GM12865 (cell line): ENCODE measurements at regions not wholly inside any gene's neighbourhood (a gene's known extent, or its start where the extent isn't known, plus 50 kb on each side); places are given as distances from the start of the nearest gene placed in this dataset.
"Not testable (repeated sequence)": the region's sequence is repeated elsewhere in the genome, so short reads cannot be mapped to it uniquely, and the experiment has no call there.

Experiments
- DNase-seq: peaks from one replicate; pipeline ENCODE4 v3.0.0; 2010; ENCODE audit warnings: low read depth
- H3K4me3 ChIP-seq: 2 replicates; pipeline ENCODE4 v1.5.1; 2011; ENCODE audit warnings: mild to moderate bottlenecking, low read depth, low read length, control low read depth
- TF ChIP-seq, protein P1 (sequence below): IDR thresholded peaks from 2 replicates; pipeline ENCODE4 v1.5.1; 2011; ENCODE audit warnings: low read length, control low read depth, low read depth, inconsistent platforms; ENCODE audit not compliant: insufficient read depth; ENCODE audit errors: missing control alignments

DNA sequence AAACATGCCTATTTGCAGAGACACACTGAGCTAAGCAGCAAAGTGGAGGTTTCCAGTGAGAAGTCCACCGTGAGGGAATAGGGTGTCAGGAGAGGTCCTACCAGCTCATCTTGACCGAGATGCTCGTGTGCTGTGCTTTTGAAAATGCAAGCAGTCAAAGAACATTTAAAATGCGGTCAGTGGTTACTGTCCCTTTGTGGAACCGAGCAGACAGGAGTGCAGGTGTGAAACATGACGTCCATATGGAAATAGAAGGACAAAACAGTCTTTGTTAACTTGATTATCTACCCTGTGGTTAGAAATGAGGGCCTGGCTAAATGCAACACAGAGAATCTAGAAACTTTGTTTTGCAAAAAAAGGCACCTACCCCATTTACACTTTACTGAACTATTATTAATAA is 473.3 kb downstream of the SPATA31A6 start:
- not testable (repeated sequence) for H3K4me3 ChIP-seq, DNase-seq

DNA sequence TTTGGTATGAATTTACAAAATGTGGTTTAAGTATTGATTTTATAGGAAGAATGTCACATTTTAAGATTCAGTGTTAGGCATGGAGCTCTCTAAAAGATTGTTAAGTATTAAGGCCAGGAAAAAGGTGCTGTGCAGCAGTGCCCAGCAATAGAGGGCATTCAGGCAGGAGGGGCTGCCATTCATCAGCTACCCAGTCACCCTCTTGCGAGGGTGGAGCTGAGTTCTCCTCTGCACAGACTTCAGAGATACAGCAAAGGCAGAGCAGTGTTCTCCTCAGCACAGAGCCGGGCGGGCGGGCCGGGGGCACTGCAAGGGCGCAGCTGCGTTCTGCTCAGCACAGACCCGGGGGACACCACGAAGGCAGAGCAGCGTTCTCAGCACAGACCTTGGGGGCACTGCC is 474.0 kb downstream of the SPATA31A6 start:
- H3K4me3 ChIP-seq, DNase-seq: not testable (repeated sequence)

DNA sequence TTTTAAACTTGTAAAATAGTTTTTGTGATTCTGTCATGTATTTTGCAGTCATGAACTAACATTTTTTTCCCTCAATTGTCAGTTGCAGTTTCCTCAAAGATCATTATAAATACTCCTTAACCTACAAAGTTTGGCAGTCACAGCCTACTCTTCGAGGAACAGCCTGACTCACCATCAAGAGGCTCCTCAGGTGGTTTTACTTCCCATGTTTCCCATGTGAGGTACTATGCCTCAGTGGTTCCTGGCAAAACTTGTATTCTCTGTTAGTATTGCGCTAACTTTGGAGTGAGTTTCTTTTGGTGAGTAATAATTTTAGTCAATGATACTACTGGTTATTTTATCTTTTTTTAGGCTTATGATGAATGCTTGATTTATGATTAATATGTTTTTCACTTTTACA is 513.7 kb downstream of the SPATA31A6 start:
- DNase-seq, result not testable (repeated sequence)

DNA sequence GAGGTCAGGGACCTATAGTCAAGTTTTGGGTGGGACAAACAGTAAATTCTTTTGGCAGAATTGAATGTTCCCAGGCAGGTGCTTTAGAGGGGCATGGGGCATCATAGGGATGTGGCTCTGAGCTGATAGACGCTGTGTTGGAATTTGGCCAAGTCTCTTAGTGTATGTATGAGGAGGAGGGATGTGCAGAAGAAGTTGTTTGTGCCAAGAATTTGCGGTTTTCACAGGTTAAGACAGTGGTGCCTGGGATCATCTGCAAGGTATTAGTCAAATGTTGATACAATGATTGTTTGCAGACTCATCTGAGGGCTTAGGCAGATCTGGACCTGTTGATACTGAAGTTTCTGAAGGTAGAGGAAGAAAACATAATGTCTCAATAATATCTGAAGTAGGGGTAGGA is 519.4 kb downstream of the SPATA31A6 start:
- not testable (repeated sequence) for DNase-seq, H3K4me3 ChIP-seq

More for the DNA sequence above, 513.7 kb downstream of the SPATA31A6 start:
- H3K4me3 ChIP-seq, result not testable (repeated sequence)

DNA sequence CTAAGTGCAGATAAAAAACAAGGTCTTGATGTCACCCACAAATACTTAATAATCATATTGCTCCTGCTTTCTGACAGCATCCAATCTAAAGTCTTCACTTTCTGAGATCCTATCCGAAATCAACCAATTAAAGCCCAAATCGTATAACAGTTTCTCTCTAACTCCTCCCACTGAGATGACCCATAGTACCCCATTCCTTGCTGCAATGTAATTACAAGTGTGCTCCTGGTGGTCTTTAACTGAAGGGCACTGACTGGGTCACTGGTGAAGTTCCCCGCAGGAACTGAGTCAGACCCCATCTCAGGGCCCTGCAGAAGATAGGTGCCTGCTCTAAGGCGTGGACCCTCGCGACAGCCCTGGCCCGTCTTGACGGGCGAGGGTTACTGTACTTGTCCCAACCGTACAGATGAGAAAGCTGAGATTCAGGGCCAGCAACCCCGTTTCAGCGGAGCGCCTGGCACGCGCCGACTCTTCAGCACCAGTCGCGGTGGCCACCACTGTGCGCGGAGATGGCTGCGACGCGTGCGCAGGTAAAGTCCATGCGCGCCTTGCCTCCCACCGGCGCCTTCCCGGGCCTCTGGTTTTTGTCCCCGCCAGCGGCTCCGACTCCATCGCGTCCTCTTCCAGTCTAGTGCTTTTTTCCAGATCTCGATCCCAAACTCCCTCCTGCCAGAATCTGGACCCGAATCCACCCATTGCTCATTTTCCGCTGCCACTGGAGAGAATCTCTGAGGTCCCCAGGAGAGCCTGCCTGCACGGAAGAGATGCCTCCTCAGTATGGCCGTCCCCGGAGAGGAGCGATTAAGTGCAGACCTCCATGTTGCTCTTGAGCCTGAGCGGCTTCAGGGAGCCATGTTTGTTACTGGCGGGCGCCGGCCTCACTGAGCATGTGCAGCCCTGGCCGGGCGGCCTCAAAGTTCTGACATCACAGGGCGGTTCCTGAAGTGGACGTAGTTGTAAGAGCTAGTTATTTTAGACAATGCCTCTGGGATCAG is 541.7 kb downstream of the SPATA31A6 start:
- H3K4me3 ChIP-seq, result peak overlapping the region; percentile 52
- DNase-seq, result peak; percentile 44

DNA sequence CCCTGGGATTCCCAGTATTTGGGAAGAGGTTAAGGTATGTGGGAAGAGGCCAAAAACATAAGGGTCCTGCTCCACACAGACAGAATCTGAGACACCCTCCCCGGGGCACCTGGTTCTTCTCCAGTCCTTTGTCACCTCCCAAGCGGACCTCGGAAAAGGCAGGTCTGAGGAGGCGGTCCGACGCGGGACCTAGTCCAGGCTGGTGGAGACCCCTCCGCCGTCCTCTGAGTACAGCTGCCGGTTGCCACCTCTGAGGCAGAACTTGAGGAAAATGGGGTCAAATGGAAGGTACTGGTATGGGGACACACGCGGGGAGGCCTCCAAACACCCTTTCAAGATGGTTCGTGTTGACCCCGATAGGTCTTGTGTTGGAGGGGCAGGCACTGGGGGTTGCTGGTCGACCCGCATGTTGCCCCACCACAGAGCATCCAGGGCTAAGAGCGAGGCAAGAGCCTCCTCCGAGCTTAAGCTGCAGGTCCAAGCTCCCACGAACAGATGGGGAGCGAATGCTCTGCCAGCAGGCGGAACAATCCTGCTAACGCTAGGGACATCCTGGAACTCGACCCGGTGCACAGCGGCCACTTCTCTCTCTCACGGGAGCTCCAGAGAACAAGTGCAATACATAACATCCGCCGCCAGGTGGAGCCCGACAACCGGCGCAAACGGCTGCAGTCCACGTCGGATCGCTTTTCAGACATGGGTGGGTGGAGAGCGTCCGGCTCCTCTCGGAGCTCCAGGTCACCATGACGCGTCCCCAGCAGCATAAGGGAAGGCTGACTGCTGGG is 559.8 kb downstream of the SPATA31A6 start:
- TF ChIP-seq, protein P1, sequence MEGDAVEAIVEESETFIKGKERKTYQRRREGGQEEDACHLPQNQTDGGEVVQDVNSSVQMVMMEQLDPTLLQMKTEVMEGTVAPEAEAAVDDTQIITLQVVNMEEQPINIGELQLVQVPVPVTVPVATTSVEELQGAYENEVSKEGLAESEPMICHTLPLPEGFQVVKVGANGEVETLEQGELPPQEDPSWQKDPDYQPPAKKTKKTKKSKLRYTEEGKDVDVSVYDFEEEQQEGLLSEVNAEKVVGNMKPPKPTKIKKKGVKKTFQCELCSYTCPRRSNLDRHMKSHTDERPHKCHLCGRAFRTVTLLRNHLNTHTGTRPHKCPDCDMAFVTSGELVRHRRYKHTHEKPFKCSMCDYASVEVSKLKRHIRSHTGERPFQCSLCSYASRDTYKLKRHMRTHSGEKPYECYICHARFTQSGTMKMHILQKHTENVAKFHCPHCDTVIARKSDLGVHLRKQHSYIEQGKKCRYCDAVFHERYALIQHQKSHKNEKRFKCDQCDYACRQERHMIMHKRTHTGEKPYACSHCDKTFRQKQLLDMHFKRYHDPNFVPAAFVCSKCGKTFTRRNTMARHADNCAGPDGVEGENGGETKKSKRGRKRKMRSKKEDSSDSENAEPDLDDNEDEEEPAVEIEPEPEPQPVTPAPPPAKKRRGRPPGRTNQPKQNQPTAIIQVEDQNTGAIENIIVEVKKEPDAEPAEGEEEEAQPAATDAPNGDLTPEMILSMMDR, result peak; percentile 72
- peak; percentile 76 for DNase-seq
- H3K4me3 ChIP-seq, result not testable (repeated sequence)

DNA sequence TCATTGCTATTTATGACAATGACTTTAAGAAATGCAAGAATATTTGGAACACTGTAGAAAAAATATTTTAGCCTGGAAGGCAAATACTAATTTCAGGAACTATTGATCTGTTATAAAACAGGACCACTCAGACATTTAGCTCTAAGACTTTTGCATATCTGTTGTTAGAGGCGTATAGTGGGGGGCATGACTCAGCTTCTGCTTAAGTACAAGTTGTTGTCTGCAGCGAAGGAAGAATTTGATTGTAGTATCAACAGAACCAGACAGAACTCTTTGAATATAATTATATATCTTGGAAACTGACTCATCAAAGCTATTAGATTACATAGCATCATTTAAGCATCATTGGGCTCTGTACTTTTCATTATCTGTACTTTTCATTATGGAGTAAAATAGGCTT is 573.8 kb downstream of the SPATA31A6 start:
- not testable (repeated sequence) for DNase-seq, H3K4me3 ChIP-seq

DNA sequence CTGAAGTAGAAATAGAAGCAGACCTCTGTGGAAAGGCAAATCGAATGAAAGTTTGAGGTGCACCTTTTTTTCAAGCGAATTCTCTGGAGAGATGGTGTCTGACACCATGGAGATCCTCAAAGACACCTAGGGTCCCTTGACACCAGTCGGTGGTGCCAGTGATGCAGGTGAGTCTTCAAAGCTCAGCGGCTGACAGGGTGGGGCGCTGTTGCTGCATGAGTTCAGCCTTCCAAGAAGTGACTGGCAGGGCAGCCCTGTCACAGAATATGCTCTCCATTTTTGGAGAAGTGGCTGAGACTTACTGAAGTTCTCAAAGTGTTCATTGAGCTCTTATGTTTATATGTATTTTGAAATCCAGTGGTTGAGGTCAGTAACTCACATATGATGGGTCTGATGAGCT is 575.9 kb downstream of the SPATA31A6 start:
- DNase-seq, H3K4me3 ChIP-seq: not testable (repeated sequence)

DNA sequence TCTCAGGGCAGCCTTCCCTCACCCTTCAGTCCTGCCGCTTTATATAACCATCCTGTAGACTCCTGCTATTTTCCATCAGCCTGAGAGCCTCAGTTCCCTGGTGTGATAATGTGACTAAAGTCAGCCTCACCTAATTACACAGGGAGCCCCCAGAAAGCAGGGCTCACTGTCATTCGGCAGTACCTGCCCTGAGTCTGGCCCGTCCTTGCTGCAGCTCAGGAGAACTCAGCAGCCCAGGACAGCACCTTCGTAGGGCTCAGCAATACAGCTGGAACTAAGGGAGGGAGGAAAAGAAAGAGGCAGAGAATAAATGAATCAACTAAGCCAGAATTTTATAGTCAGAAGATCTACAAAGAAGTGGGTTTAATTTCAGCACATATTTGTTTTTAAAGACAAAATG is 598.7 kb downstream of the SPATA31A6 start:
- DNase-seq, result not testable (repeated sequence)

DNA sequence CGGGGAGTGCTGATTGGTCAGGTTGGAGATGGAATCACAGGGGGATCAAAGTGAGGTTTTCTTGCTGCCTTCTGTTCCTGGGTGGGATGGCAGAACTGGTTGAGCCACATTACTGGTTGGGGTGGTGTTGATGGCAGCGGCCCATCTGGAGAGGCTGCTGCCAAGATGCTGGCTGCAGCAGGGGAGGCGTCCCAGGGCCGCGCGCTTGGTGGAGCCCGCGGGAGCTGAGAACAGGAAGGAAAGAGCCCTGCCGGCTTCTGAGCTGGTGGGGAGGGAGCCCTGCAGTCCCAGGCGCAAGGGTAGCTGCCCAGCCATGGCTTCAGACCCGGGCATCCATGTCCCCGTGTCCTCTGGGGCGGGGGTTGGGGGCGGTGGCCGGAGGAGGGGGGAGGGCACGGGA is 609.3 kb downstream of the SPATA31A6 start:
- H3K4me3 ChIP-seq, DNase-seq: not testable (repeated sequence)

More for the DNA sequence above, 598.7 kb downstream of the SPATA31A6 start:
- not testable (repeated sequence) for H3K4me3 ChIP-seq

DNA sequence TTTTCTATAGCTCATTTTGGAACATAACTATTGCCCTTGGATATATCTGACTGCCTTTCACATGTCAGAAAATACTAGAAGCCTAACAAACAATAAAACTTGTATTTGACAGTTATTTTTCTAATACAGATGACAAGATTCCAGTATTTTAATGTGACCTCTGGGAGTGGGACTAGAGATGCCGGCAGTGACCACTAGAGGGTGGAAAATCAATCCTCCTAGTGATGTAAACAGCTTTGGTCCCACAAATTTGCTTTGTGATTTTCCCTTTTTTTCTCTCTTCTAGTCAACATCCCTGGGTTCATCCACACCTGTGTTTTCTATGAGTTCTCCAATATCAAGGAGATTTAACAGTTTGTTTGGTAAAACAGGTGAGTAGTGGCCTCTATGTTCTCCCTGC is 615.1 kb downstream of the SPATA31A6 start:
- DNase-seq, result not testable (repeated sequence)

DNA sequence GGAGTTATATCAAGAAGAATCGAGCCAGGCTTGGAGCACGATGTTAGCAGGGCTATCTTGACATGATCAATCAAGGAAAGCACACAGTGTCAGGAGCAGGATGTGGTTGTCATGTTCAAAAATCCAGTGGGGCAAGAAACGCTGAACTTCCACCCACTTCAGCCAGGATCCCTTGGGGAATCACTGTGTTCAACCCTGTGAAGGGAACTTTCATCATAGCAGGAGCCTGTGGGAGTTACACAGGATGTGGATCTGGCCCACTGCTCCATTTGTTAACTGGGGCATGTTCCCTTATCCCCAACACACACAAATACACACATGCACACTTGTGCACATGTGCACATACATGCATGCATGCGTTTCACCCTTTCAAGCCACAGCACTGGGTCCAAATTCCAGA is 619.3 kb downstream of the SPATA31A6 start:
- DNase-seq, H3K4me3 ChIP-seq: not testable (repeated sequence)

More for the DNA sequence above, 615.1 kb downstream of the SPATA31A6 start:
- H3K4me3 ChIP-seq, result not testable (repeated sequence)

DNA sequence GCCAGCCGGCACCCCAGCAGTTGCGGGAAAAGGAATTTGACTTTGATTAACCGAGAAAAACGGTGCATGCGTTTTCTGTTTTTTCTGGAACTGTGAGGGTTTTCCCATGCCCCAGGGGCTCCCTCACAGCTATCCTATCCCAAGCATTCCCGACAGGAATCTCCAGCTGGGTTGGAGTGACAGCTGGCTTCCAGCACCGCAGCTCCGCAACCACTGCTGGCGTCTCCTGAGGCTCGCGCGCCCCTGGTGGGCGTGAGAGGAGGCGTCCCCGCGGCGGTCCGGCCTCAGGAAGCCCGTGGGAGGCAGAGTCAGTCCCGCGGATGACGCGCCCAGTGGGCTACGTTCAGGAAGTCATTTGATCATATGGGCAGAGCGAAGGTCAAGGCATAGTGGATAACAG is 623.2 kb downstream of the SPATA31A6 start:
- not testable (repeated sequence) for H3K4me3 ChIP-seq, DNase-seq

DNA sequence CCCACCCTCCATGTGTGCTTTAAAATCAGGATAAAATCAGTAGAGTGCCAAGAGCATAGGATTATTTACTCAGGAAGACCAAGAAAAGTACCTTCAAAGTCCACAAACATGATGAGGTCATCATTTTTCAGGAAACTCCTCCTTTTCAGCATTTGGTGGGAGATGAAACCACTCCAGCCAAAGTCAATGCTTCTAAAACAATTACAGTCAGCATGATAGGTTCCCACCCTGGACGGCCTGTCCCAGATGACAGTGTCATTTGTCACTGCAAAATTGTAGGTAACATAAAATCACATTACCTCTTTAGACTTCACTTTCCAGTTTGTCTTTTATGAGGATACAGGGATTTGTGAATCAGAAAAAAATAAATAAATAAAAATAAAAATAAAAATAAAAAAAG is 638.0 kb downstream of the SPATA31A6 start:
- not testable (repeated sequence) for H3K4me3 ChIP-seq, DNase-seq

DNA sequence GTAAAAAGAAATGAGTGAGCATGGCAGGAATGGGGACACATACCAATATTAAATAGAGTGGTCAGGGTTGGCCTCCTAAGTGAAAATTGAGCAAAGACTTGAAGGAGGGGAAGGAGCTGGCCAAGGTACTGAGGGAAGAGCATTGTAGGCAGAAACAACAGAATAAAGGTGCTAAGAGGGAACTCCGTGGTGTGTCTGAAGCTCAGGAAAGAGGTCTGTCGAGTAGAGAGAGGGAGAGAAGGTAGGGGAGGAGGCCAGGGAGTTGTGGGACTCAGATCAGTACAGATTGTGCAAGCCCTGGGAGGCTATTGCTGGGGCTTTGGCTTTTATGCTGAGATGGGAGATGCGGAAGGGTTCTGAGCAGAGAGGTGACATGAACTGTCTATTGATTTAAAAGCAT is 664.7 kb downstream of the SPATA31A6 start:
- H3K4me3 ChIP-seq, result not testable (repeated sequence)

DNA sequence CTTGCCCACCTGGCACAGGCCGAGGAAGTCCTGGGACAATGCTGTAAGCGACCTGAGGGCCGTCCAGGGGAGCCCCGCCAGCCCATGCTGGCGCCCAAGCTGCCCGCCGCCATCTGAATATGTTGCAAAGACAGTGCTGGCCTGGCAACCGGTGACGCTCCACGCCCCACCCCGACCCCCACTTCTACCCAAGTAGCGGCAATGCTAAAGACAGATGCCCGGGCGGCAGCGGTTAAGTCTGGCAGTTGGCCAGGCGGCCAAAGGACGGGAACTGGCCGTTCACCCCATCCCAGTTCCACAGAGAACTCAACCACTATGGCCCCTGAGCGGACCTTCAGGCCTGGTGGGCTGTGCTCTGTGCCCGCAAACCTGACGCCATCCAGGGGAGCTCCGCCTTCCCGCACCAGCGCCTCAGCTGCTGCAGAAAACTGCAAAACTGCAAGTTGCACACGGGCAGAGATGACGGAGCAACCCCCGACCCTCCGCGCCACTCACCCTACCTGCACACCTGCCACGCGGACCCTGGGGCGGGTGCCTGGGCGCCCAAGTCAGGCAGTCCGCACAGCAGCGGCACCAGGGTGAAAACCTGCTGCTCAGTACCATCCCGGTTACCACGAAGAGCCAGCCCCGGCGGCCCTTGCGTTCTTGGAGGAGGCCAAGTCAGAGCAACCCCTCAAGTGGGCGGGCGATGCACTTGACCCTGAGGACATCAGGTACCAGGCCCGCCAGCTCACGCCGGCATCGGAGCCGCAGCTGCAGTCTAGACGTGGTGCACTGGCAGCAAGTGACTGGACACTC is 667.6 kb downstream of the SPATA31A6 start:
- DNase-seq, H3K4me3 ChIP-seq: not testable (repeated sequence)

More for the DNA sequence above, 664.7 kb downstream of the SPATA31A6 start:
- DNase-seq, result not testable (repeated sequence)

DNA sequence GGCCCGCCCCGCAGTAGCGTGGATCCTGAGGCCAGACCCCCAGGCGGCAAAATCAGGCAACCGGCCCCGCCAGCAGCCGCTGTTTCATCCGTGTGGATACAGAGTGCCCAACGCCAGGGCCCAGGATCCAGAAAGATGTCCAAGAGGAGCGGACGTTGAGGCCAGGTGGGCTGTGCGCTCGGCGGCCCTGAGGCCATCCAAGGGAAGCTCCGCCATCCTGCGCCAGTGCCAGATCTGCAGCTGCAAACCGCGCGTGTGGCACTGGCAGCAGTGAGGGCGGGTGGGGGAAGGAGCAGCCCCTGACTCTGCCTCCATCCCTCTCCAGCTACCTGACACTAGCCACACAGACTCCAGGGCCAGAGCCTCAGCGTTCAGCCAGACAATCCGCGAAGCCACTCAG is 668.2 kb downstream of the SPATA31A6 start:
- DNase-seq, H3K4me3 ChIP-seq: not testable (repeated sequence)
